D721Med (cell line): ENCODE measurements at regions not wholly inside any gene's neighbourhood (a gene's known extent, or its start where the extent isn't known, plus 50 kb on each side); places are given as distances from the start of the nearest gene placed in this dataset.

ENCODE experiments used
- DNase-seq: peaks from one replicate; pipeline ENCODE4 v3.0.0; 2011; ENCODE audit warnings: low spot score; ENCODE audit not compliant: insufficient read length
- FAIRE-seq: peaks from 2 replicates; lab custom pipeline; 2011; peaks lifted over from hg19 to GRCh38; lab: Jason Lieb, UNC
- CTCF ChIP-seq: IDR thresholded peaks from 2 replicates; pipeline ENCODE4 v1.5.1; 2012; ENCODE audit warnings: mild to moderate bottlenecking, control low read depth; ENCODE audit not compliant: insufficient read depth; ENCODE audit errors: missing control alignments

- DNase-seq (no peak), FAIRE-seq (no peak)
- no peak for TF ChIP-seq CTCF
These were observed 113.4 kb downstream of the CYRIA start for GRCh38 chr2:16552202-16552601.

GRCh38 chr2:16548036-16548435 is 117.6 kb downstream of the CYRIA start:
- FAIRE-seq: no peak
- DNase-seq: no peak
- TF ChIP-seq CTCF: no peak

- FAIRE-seq (no peak), DNase-seq (no peak)
- no peak for TF ChIP-seq CTCF
These were observed 119.4 kb downstream of the CYRIA start for GRCh38 chr2:16546128-16546754.

GRCh38 chr2:16538707-16539106 is 126.9 kb downstream of the CYRIA start:
- DNase-seq (no peak), FAIRE-seq (no peak)
- TF ChIP-seq CTCF: no peak

- no peak for DNase-seq
- FAIRE-seq: no peak
- no peak for TF ChIP-seq CTCF
These were observed 128.3 kb downstream of the CYRIA start for GRCh38 chr2:16537347-16537746.

- TF ChIP-seq CTCF: no peak
- FAIRE-seq: no peak
- DNase-seq: no peak
These were observed 139.4 kb downstream of the CYRIA start for GRCh38 chr2:16526193-16526592.

- FAIRE-seq: no peak
- no peak for DNase-seq
- TF ChIP-seq CTCF: peak; percentile 55
These were observed 140.3 kb downstream of the CYRIA start for GRCh38 chr2:16525265-16525887.
